Activated CD4-positive, alpha-beta T cell treated with anti-CD3 and anti-CD28 coated beads, Interleukin-2, amount 50 U/mL, for 48 hours (primary cell): ENCODE measurements at regions not wholly inside any gene's neighbourhood (a gene's known extent, or its start where the extent isn't known, plus 50 kb on each side); places are given as distances from the start of the nearest gene placed in this dataset.

Experiments
- DNase-seq, 2 experiments: peaks; one replicate each; pipeline ENCODE4 v3.0.0-alpha.2; 2020

DNA sequence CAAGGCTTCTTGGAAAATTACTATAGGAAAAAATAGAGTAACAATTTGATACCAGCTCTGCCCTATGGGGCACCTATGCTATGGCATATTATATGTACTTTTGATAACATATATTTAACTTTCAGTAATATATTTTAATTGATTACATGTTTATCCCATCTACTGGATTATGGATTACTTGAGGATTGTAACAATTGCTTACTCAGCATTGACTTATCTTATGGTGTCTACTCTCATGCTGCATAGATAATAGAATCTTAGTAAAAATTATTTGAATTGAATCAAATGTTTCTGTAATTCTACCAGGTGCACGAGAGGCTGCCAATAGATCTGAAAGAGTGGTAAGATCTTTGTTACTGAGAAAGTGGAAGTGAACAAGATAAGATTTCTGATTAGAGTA is 57.8 kb upstream of the CALCR start:
- no peak for DNase-seq

- DNase-seq = no peak
Measured at GRCh38 chr7:93629291-93629801, 54.8 kb upstream of the CALCR start.

DNA sequence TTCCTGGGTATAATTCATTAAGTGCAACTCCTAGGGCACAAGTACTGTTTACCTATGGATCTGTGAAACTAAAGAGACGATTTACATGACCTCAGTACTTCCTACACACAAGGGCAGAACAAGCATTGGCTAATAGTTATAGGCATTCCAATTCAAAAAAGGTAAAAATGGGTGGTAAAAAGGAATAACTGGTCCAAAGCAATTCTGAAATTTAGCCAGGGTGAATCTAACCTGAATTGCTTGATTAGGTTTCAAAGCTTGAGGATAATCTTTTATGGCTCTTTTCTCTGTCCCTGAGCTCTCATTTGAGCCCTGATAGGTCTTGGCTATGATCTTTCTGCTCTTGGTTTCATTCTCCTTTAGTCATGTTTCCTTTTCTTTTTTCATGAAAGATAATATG is 52.3 kb upstream of the CALCR start:
- DNase-seq = no peak
